Trophoblast cell (in vitro differentiated cells and primary cell): ENCODE measurements at regions not wholly inside any gene's neighbourhood (a gene's known extent, or its start where the extent isn't known, plus 50 kb on each side); places are given as distances from the start of the nearest gene placed in this dataset.

Experiments used
- DNase-seq, 2 donors: peaks; one replicate each; pipeline ENCODE4 v3.0.0-alpha.2; 2016
- H2AFZ ChIP-seq: 2 replicates; pipeline ENCODE4 v1.6.1; 2013; ENCODE audit warnings: low read length, moderate library complexity, mild to moderate bottlenecking; ENCODE audit not compliant: insufficient read depth, poor library complexity
- H2AK5ac ChIP-seq: 2 replicates; pipeline ENCODE4 v1.6.1; 2013; ENCODE audit warnings: mild to moderate bottlenecking, low read length
- H2BK120ac ChIP-seq: 2 replicates; pipeline ENCODE4 v1.6.1; 2013; ENCODE audit warnings: low read length, mild to moderate bottlenecking, moderate library complexity; ENCODE audit not compliant: insufficient read depth, poor library complexity
- H2BK12ac ChIP-seq: 2 replicates; pipeline ENCODE4 v1.6.1; 2013; ENCODE audit warnings: mild to moderate bottlenecking, low read length, moderate library complexity
- H2BK5ac ChIP-seq: 2 replicates; pipeline ENCODE4 v1.6.1; 2013; ENCODE audit warnings: low read length, low read depth, moderate library complexity, mild to moderate bottlenecking; ENCODE audit not compliant: poor library complexity
- H3K14ac ChIP-seq: 2 replicates; pipeline ENCODE4 v1.6.1; 2013; ENCODE audit warnings: mild to moderate bottlenecking, low read length
- H3K18ac ChIP-seq: 2 replicates; pipeline ENCODE4 v1.6.1; 2013; ENCODE audit warnings: mild to moderate bottlenecking, low read length
- H3K23ac ChIP-seq: 2 replicates; pipeline ENCODE4 v1.6.1; 2013; ENCODE audit warnings: low read length
- H3K27ac ChIP-seq: 2 replicates; pipeline ENCODE4 v1.5.1; 2013; ENCODE audit warnings: low read depth, mild to moderate bottlenecking, inconsistent platforms, low read length, moderate library complexity
- H3K27me3 ChIP-seq: 2 replicates; pipeline ENCODE4 v1.6.1; 2013; ENCODE audit warnings: inconsistent platforms, mild to moderate bottlenecking, low read length, moderate library complexity; ENCODE audit not compliant: insufficient read depth
- H3K36me3 ChIP-seq, 2 experiments: 1 replicate in 1 of 2; 2 replicates in 1 of 2; pipeline ENCODE4 v1.6.1; 2013; ENCODE audit warnings: low read length in 2 of 2, mild to moderate bottlenecking in 2 of 2, moderate library complexity in 1 of 2; ENCODE audit not compliant: insufficient read depth in 2 of 2, control insufficient read depth in 1 of 2
- H3K4ac ChIP-seq: 2 replicates; pipeline ENCODE4 v1.6.1; 2013; ENCODE audit warnings: low read depth, mild to moderate bottlenecking, low read length, moderate library complexity
- H3K4me1 ChIP-seq, 2 experiments: 1 replicate in 1 of 2; 2 replicates in 1 of 2; pipeline ENCODE4 v1.6.1; 2013; ENCODE audit warnings: low read length in 2 of 2, mild to moderate bottlenecking in 2 of 2, moderate library complexity in 1 of 2; ENCODE audit not compliant: insufficient read depth in 2 of 2, control insufficient read depth in 1 of 2
- H3K4me2 ChIP-seq: 2 replicates; pipeline ENCODE4 v1.6.1; 2013; ENCODE audit warnings: inconsistent platforms, mild to moderate bottlenecking, low read length, moderate library complexity
- H3K4me3 ChIP-seq: 2 replicates; pipeline ENCODE4 v1.5.1; 2013; ENCODE audit warnings: mild to moderate bottlenecking, low read depth, low read length, inconsistent platforms
- H3K79me1 ChIP-seq: one replicate; pipeline ENCODE4 v1.6.1; 2013; ENCODE audit warnings: low read length
- H3K79me2 ChIP-seq: 2 replicates; pipeline ENCODE4 v1.6.1; 2013; ENCODE audit warnings: low read length, mild to moderate bottlenecking; ENCODE audit not compliant: control insufficient read depth, insufficient read depth, poor library complexity
- H3K9ac ChIP-seq: 2 replicates; pipeline ENCODE4 v1.6.1; 2013; ENCODE audit warnings: mild to moderate bottlenecking, low read length
- H3K9me3 ChIP-seq: 2 replicates; pipeline ENCODE4 v1.6.1; 2013; ENCODE audit warnings: low read depth, mild to moderate bottlenecking, control low read depth, inconsistent platforms, low read length; ENCODE audit not compliant: insufficient read depth
- H4K12ac ChIP-seq: 2 replicates; pipeline ENCODE4 v1.6.1; 2013; ENCODE audit warnings: low read depth, mild to moderate bottlenecking, low read length, moderate library complexity
- H4K8ac ChIP-seq: 2 replicates; pipeline ENCODE4 v1.6.1; 2013; ENCODE audit warnings: low read depth, mild to moderate bottlenecking, low read length, moderate library complexity
- H4K91ac ChIP-seq: one replicate; pipeline ENCODE4 v1.6.1; 2013; ENCODE audit warnings: low read depth, mild to moderate bottlenecking, low read length, moderate library complexity
- WGBS: extraction: QIAGEN DNeasy Blood & Tissue Kit; methylation state at CpG from one replicate; pipeline ENCODE4 v1.1.7; 2013; ENCODE audit warnings: missing lambda C conversion rate; ENCODE audit not compliant: insufficient read length, insufficient coverage; ENCODE audit errors: extremely low coverage; 5-methylcytosine and 5-hydroxymethylcytosine counted together

DNA sequence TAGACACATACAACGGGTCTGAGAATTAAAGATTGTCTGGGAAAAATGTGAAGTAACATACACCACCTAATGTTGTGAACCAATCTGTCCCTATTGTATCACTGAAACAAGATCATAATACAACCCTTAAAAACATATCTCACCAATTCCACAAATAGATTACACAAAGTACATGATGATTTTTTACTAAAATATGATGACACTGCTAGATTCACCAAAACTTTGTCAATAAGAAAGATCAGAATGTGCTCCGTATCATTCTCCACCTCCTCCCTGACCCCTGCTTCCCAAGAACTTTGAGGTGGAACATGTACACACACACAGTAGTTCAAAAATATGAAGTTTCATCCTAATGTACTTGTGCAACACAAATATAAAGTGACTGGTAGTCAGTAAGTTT is 862.0 kb downstream of the PCDH18 start:
- Histone ChIP-seq H3K79me1 (no peaks in the 10 kb centered on the region), H3K4ac (no peak overlapping the region), H2BK12ac (no peak overlapping the region), H3K36me3 (no peaks in the 10 kb centered on the region), H2BK120ac (no peak overlapping the region), H3K27me3 (no peaks in the 10 kb centered on the region), H2AK5ac (no peak overlapping the region), H3K18ac (no peak overlapping the region), H4K8ac (no peak overlapping the region), H3K9me3 (no peaks in the 10 kb centered on the region), H3K27ac (no peak overlapping the region), H3K4me1 (no peaks in the 10 kb centered on the region), H3K79me2 (no peaks in the 10 kb centered on the region), H2AFZ (no peak overlapping the region), H4K12ac (no peak overlapping the region), H3K23ac (no peak overlapping the region), H3K9ac (no peak overlapping the region), H3K4me3 (no peak overlapping the region), H3K4me2 (no peak overlapping the region), H4K91ac (no peak overlapping the region), H3K14ac (no peak overlapping the region), H2BK5ac (no peak overlapping the region)
- no CpG with 5 or more reads among the region's 2 CpGs for WGBS
- DNase-seq: no peak

GRCh38 chr4:136664988-136665387 is 867.3 kb downstream of the PCDH18 start:
- Histone ChIP-seq H2BK12ac (no peak overlapping the region), H3K27ac (no peak overlapping the region), H3K18ac (no peak overlapping the region), H3K9me3 (no peaks in the 10 kb centered on the region), H3K4me3 (no peak overlapping the region), H3K4me2 (no peak overlapping the region), H3K9ac (no peak overlapping the region), H2BK5ac (no peak overlapping the region), H2BK120ac (no peak overlapping the region), H4K91ac (no peak overlapping the region), H3K14ac (no peak overlapping the region), H4K8ac (no peak overlapping the region), H3K23ac (no peak overlapping the region), H3K36me3 (no peaks in the 10 kb centered on the region), H2AFZ (no peak overlapping the region), H3K79me2 (no peaks in the 10 kb centered on the region), H3K79me1 (no peaks in the 10 kb centered on the region), H4K12ac (no peak overlapping the region), H3K4me1 (no peaks in the 10 kb centered on the region), H2AK5ac (no peak overlapping the region), H3K27me3 (no peaks in the 10 kb centered on the region), H3K4ac (no peak overlapping the region)
- WGBS: no CpG with 5 or more reads among the region's 1 CpG
- DNase-seq: no peak

DNA sequence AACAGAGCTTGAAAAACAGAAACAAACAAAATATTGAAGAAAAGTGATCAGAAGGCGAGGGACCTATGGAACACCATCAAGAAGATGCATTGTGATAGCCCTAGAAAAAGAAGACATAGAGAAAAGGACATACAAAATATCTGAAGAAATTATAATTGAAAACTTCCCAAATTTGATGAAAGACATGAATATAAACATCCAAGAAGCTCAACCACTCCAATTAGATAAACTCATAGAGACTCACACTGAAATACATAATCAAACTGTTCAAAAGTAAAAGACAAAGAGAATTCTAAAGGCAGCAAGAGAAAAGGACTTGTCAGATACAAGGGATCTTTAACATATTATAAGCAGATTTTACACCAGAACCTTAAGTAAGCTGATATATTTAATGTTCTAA is 869.8 kb downstream of the PCDH18 start:
- Histone ChIP-seq H3K23ac (no peak overlapping the region), H2BK120ac (no peak overlapping the region), H2BK12ac (no peak overlapping the region), H2AK5ac (no peak overlapping the region), H4K91ac (no peak overlapping the region), H3K14ac (no peak overlapping the region), H4K8ac (no peak overlapping the region), H3K9ac (no peak overlapping the region), H3K79me1 (no peaks in the 10 kb centered on the region), H3K27me3 (no peaks in the 10 kb centered on the region), H3K4me1 (no peaks in the 10 kb centered on the region), H3K4ac (no peak overlapping the region), H3K4me3 (no peak overlapping the region), H2BK5ac (no peak overlapping the region), H4K12ac (no peak overlapping the region), H3K9me3 (no peaks in the 10 kb centered on the region), H3K79me2 (no peaks in the 10 kb centered on the region), H3K4me2 (no peak overlapping the region), H3K27ac (no peak overlapping the region), H3K36me3 (no peaks in the 10 kb centered on the region), H2AFZ (no peak overlapping the region), H3K18ac (no peak overlapping the region)
- WGBS: no CpG with 5 or more reads among the region's 1 CpG
- DNase-seq: no peak

GRCh38 chr4:136653640-136654406 is 878.5 kb downstream of the PCDH18 start:
- no peak overlapping the region for H4K12ac ChIP-seq
- no peak overlapping the region for H3K23ac ChIP-seq
- no peak overlapping the region for H3K27ac ChIP-seq
- no peak overlapping the region for H3K4me2 ChIP-seq
- no peaks in the 10 kb centered on the region for H3K27me3 ChIP-seq
- no peak overlapping the region for H2BK12ac ChIP-seq
- H3K4me1 ChIP-seq: no peaks in the 10 kb centered on the region
- no peaks in the 10 kb centered on the region for H3K79me2 ChIP-seq
- H3K4ac ChIP-seq: no peak overlapping the region
- no peak overlapping the region for H2AFZ ChIP-seq
- H2BK120ac ChIP-seq: no peak overlapping the region
- no peak overlapping the region for H2BK5ac ChIP-seq
- H3K9ac ChIP-seq: no peak overlapping the region
- DNase-seq: no peak
- no peak overlapping the region for H3K18ac ChIP-seq
- no peak overlapping the region for H3K14ac ChIP-seq
- H2AK5ac ChIP-seq: no peak overlapping the region
- no CpG with 5 or more reads among the region's 7 CpGs for WGBS
- no peaks in the 10 kb centered on the region for H3K79me1 ChIP-seq
- H4K8ac ChIP-seq: no peak overlapping the region
- no peak overlapping the region for H3K4me3 ChIP-seq
- H3K36me3 ChIP-seq: no peaks in the 10 kb centered on the region
- H3K9me3 ChIP-seq: no peaks in the 10 kb centered on the region
- H4K91ac ChIP-seq: no peak overlapping the region
